GM18873 (cell line): ENCODE measurements at regions not wholly inside any gene's neighbourhood (a gene's known extent, or its start where the extent isn't known, plus 50 kb on each side); places are given as distances from the start of the nearest gene placed in this dataset.

Experiments
- ATAC-seq: cut with Tn5 transposase; IDR thresholded peaks from one replicate; pipeline ENCODE4 v1.9.1; 2021; ENCODE audit warnings: mild to moderate bottlenecking, moderate library complexity, moderate number of reproducible peaks; ENCODE audit not compliant: unreplicated experiment, low FRiP score

DNA sequence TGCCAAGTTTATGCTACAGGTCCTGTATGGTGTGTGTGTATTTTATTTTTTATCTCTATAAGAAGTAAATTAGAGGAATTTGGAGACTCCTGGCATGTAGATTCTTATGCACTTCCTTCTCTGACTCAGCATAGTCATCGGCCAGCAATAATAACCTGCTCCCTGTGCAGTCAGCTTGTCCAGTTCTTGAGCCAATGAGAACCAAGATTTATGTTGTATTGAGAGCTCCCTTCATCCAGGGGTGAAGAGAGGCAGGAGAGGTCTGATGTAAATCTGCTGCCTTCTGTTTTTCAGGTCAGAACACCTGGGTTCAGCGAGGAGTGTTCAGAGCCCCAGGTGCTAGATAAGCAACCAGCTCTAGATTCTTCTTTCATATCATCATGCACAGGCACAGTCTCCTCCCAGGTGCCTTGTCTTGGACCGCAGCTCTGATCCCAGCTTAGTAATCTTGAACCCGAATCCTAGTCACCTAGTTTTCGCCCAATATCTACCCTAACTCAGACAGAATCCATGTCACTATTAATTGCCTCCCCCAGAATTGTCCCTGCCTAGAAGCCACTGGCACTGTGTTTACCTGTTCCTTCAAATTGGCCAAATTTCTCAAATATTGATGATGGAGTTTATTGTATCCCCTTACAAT is 328.2 kb upstream of the NCAM1 start:
- ATAC-seq: no peak

DNA sequence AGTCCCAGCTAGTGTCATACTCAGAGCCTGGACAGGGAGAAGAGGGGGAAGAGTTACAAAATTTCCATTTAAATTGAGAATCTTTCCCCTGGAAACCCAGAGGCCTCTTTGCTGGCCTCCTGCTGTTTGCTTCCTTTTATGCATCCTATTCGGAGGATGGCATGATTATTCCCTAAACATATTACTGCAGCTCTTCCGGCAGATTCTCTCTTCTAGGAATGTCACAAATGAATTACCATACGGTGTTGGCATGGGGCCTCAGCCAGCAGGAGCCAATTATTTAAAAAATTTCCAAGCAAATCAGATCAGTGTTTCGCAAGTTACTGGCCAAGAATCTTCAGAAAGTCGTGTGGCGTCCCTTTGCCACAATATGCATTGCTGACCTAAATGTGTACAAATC is 326.7 kb upstream of the NCAM1 start:
- ATAC-seq: no peak

DNA sequence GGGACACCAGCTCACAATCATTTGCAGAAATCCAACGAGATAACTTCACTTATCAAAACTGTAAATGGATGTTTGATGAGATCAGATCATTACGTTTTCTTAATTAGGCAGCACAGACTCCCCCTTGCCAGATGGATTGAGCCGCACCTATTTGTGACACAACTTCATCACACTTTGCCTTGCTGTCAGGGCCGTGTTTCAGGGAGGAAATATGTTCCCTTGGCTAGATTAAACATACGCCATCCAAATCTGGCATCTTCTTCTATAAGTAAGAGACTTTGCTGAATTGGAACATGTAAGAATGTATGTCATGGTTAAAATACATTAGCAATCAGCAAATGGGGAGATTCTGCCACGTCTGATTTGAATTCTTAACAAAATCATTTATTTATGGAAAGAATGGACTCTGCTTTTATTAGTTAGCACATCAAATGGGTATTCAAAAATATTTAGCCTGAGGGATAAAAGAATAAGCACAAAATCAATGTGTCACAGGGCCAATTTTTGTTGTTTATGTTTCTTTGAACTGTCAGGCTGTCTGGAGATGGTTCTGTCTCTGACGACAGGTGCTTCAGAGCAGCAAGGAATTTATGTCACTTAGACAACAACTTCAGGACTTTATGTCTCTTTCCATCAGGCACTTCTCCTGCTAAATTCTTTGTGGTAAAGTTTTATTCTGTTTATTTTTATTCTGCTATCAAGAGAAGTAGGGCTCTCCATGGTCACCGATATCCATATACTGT is 326.1 kb upstream of the NCAM1 start:
- no peak for ATAC-seq

DNA sequence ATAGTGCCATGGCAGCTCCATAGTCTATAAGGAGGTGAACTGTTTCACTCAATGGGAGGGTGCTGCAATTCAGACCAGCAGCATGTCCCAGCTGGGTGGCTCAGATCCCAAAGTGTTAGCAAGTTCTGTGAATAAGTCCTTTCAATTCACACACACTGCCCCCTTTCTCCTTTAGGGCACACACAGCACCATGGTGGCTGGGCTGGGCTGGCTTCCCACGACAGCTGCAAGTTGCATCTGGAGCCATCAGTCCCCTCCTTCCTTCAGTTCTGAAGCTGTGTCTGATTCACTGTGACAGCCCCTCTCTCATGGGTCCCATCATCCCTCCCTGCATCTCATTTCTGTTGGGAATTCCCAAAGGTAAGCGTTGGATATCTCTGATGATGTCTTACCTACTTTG is 324.1 kb upstream of the NCAM1 start:
- no peak for ATAC-seq

DNA sequence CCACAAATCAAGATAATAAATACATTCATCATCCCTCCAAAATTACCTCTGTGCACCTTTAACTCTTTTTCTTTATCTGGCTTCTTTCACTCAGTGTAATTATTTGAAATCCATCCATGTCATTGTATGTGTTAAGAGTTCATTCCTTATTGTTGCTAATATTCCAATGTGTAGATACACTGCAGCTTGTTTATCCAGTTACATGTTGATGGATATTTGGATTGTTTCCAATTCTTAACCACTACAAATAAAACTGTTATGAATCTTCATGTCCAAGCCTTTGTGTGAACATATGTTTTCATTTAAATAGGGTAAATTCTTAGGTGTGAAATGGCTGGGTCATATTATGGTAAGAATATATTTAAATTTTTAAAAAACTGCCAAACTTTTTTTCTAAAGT is 323.3 kb upstream of the NCAM1 start:
- ATAC-seq: no peak

DNA sequence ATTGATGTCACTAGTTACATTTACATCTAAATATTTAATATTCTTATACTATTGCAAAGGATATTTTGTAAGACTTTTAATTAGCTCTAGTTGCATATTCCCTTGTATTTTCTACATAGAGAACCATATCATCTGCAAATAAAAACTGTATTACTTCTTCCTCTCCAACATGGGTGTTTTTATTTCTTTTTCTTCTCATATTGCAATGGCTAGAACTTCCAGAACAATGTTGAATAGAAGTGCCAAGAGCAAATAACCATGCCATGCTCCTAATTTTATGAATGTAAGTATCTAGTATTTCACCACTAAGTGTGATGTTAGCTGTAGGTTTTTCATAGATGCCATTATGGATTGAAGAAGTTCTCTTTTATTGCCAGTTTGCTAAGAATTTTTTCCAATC is 321.8 kb upstream of the NCAM1 start:
- no peak for ATAC-seq

DNA sequence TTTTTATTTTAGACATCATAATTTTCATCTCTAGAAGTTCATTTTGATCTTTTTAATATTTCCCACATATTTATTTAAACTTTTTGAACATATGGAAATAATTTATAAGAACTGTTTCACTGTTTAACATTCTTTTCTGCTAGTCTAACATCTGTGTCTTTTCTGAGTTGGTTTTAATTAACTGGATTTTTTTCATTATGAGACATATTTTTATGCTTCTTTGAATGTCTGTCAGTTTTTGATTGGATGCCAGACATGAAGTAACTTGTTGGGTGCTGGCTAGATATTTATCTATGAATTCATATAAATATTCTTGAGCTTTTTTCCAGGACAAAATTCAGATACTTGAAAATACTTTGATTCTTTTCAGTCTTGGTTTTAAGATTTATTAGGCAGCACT is 317.8 kb upstream of the NCAM1 start:
- ATAC-seq: no peak

DNA sequence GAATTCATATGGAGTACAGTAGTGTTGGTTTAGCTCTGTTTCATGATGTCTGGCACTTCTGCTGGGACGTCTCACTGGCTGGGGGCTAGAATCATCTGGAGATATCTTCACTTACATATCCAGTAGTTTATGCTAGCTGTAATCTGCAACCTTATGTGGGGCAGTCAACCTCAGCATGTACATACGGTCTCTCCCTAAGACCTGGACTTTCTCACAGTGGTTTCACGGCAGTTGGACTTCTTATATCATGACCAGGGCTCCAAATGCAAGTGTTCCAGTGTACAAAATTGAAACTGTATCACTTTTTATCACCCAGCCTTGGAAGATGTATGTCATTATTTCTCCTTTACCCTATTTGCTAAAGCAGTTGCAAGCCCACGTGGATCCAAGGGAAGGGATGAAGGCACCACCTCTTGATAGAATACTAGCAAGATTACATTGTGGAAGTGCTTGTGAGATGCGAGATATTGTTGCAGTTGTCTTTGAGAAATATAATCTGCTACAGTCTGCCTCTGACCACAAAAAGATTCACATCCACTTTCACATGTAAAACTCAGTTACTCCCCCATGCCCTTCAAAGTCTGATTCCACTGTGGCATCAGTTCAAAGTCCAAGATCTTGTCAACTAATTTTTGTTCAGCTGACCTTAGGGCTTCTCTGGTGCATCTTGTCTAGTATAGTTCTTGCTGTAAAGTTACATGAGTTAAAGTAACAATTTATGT is 316.6 kb upstream of the NCAM1 start:
- ATAC-seq: no peak

DNA sequence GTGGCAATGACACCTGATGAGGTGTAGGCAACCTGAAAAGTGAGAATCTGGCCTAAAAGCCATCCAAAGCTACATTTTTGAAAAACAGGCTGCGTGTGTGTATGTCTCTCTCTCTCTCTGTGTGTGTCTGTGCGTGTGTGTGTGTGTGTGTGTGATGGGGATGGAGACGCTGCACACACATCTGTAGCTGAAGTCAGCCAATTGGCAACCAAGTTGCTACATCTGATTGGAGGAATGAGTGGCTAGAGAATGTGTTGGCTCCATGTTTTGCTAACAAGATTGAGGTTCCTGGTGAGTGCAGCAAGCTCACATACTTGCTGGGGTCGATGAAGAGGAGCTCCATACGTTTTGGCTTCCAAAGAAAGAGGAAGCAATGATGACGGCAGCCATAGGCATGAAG is 311.4 kb upstream of the NCAM1 start:
- ATAC-seq: no peak

DNA sequence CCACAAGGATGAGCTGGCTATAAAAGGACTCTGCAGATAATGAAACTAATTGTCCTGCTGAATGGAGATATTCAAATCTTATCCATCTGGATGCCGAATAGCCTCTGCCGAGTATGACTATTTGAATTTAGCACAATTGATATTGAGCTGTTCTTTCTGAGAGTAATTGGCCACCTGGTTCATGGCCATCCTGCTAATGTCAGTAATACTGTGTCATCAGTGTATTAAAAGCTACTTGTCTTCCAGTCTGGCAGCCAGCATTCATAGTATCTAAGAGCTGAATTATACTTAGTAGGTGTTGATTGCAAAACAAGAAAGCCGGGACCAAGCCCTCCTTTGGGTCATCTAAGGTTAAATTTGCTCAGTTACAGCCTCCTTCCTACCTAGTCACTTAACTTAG is 310.7 kb upstream of the NCAM1 start:
- ATAC-seq: no peak

DNA sequence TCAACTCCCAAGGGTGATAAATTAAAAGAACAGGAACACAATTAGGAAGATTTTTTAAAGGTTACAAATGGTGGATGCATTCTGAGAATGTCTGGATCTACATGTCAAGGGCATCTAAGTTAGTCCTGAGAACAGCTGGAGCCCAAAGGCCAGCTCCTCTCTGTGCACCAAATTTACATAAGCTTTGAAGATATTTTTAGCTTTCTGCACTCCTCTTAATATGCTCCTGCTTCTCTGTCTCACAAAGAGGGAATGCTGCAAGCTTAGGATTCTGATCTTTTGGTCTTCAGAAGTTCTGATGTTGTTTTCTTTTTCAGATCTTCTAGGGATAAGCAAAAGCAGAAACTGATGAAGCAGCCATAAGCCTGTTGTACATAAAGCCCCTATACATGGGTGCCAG is 309.8 kb upstream of the NCAM1 start:
- no peak for ATAC-seq

DNA sequence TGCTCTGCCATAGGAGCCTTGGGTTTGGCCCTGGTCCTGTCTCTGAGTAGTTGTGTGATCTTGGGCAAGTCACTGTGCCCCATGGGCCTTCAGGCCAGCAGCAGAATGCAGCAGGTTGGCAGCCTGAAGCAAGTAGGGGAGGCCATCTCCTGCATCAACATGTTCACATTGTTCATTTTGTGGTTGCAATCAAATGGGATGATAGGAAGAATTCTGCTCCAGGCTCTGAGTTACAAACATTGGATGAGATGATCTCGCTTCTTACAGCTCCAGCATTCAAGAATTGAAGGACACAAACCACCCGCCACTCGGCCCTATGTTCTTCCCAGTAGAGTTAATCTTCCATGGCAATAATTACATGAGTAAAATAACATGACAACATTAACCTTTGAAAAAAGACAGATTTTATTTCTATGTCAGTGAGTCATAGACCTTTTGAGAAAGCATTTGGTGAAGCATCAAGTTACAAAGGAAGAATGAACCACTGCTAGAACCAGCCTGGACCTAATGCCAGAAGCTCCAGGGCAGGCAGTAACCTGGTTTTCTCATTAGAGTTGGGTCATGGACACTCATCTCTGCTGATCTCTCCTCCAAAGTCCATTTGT is 308.3 kb upstream of the NCAM1 start:
- no peak for ATAC-seq

DNA sequence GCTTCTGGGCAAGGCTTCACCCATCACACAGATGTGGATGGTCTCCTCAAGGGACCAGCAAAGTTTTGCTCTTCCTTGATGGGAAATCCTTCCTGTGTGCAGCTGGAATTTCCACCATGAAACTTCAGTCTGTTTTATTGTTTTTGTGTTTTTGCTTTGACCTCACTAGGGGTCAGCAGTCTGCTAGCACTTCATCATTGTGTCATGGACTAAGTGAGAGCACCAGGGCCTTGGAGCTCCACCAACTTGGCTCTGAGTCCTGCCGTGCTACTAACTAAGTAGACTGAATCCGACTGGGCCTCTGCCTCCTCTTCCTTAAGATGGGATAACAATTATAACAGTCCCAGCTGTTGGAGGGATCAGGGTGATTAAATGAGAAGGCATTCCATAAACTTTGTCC is 305.8 kb upstream of the NCAM1 start:
- no peak for ATAC-seq

DNA sequence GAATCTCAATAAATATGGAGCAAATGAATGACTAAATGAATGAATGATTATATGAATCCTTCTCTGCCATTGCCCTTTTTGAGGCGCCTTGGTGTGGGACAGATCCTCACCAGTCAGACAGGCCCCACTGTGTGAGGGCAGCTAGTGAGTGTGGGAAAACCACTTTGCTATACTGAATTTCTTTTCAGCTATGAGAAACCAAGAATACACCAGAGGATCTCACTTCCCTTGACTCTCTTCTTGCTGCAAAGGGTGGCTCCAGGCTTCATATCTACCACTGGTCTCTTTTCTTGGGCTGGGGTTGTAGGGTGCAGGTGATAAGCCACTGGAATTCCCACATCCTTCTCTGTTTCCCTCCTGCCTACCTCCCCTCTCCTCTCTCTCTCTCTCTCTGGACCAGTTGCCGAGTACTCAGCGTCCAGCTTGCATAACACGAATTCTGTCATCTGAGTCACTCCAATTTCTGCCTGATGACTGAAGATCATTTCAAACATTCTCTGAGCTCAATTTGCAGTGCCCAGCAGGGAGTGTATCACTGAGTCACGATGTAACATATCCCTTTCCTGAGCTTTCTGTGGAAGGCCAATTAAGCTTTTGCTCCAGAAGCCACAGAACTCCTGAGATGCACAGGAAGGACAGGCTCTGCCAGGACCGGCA is 304.3 kb upstream of the NCAM1 start:
- no peak for ATAC-seq

DNA sequence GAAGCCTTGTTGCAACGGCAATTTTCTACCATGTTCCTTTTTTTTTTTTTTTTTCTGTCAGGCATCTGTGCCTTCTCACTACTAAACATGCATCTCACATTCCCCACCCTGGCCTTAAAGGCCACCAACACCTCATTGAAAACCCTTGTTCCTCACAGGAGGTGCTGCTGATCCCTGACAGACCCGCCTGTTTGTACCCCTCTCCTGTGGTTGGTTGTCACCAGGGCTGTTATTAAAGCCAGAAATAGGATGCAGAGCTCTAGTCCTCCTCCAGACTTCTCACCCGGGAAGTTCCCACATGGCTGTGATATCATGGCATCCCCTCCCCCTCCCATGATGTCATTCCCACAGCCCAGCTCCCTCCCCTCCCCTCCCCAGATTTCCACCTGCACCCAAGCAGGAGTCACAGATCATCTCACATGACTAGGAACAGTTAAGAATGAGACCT is 302.8 kb upstream of the NCAM1 start:
- ATAC-seq: no peak

DNA sequence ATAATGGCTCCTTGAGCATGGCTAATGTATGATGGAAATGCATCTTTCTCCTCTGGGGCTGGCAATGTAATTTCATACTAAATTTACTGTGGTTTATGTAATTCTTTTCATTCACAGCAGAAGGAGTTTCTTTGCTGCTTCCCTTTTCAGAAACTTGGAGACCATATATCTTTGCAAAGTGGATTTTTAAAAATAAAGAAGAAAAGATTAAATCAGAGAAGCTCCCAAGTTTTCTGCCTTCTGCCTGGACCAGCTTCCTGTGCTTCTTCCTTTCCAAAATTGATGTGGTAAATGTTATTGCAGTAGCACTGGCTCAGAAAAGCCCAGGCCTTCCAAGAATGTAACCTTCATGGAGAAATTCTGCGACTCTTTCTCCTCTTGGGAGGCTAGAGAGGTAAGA is 300.1 kb upstream of the NCAM1 start:
- no peak for ATAC-seq

DNA sequence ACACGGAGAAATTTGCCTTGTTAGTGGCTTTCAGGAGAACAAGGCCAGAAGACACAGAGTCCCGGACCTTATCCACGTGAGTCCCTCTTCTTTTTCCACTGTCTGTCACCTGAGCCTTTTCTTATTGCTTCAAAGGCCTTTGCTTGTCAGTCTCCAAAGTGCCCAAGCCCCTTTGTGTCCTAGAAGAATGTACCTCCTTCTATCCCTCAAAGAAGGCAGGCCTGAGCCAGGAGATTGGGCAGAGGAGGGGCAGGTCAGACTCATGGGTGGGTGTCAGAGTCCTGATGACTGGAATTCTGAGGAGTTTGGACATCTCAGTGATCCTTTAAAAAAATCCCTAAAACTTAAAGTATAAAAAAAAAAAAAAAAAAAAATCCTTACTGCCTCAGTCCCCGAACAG is 299.6 kb upstream of the NCAM1 start:
- ATAC-seq: no peak

DNA sequence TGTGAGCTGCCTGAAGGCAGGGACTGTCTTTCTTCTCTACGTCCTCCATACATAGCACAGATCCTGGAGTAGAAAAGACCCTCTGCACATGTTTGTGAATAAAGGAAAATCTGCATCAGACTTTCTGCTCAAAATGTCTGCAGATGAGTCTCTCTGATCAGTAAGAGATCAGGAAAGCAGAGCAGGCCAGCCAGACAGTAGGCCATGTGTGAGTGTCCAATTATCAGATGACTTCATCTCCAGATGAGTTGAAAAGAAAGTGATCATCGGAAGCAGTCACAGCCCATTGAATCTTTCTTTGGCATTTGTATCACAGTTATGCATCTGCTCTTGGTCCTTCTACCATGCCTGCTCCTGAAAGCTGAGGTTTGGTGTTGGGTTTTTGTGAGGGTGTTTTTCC is 298.7 kb upstream of the NCAM1 start:
- ATAC-seq: no peak

DNA sequence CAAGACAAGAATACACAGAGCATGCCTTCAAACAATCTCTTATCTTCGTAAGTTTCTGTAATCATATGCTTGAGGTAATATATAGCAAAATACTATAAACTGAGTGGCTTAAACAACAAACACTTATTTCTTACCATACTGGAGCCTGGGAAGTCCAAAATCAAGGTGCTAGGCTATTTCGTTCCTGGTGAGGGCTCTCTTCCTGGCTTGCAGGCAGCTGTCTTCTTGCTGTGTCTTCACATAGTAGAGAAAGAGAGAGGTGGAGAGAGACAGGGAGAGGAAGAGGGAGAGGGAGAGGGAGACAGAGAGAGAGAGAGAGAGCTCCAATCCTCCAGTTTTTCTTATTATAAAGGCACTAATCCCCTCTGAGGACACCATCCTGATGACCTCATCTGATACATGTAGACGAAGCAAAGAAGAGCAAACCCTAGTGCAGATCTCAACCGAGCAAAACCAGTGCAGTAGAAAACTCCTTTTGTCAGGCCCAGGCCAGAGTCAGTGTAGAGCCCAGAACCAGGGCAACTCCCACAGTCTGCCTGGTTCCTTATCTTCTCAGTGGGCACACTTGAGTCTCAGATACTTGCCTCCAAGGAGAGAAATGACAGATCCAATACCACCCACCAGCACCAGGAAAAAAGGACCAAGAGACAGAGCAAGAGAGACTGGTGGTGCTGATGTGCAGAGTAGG is 297.1 kb upstream of the NCAM1 start:
- ATAC-seq: no peak

DNA sequence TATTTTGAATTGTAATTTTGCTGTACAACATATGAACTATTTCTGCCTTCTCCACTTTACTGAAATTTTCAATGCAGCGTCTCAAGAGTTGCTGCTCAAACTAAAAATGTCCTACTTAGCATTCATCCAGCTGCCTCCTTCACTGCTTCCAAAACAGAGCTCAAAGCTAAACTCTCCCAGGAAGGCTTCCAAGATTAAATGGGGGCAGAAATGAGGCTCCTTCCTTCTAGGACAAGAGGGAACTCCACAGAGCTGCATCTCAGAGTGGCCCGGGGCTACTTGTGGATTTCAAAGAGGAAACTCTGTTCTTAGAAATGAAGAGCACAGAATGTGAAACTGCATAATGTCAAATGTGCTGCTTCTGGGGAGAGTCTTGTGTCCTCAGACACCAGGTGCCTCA is 295.9 kb upstream of the NCAM1 start:
- ATAC-seq: no peak
